ENCODE measurements at regions not wholly inside any gene's neighbourhood (a gene's known extent, or its start where the extent isn't known, plus 50 kb on each side); places are given as distances from the start of the nearest gene placed in this dataset.
A peak's percentile ranks its signal among the peaks of the same experiment; 100 is the strongest.

DNA sequence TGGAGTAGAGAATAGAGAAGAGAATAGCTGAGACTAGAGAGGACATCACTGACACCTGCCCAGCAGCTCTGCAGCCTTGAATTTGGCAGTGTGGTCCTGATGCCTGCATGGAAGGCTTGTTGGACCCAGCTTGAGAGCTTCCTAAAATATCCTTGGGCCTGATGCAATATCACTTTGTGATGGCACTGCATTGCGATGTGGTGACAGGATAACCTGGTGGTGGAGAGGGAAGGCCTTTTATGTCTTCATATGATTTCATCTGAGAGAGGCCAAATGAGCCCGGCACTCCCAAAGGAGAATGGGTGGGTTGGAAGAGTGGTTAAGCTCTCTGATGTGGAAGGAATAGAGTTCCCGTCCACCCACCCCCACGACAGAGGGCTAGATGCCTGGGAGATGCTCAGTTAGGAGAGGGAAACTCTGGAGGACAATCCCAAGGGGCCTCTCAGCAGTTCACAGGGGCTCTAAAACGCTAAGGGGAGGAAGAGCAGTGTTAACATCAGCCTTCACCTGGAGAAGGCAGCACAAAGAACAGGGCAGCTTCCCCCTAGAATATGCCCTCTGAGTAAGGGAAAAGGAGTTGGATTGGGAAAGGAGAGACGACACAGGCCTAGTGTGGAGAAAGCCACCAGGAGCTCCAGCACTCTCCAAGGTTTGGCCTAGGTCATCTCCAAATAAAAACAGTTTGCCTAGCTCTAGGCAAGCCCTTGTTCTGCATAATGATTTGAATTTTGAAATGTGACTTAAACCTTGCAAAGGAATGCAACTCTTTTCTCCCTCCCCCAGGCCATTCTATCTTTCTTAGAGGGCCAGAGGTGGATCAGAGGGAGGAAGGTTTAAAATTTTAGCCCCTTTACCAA, 99.8 kb upstream of the SSBP2 start:
- WGBS: 80% methylated on average over 6 of the region's 6 CpGs
- H3K27me3 ChIP-seq (ENCODE audit: control insufficient read depth in 4 of 4, insufficient read depth in 4 of 4, low read length in 3 of 4): no peaks in the 10 kb centered on the region
- H3K4me3 ChIP-seq (ENCODE audit: low read depth in 1 of 3, low read length in 3 of 3): peak overlapping the region in 1 of 3 donors; percentile 57
- TF ChIP-seq RAD21 (IDR thresholded peaks at IDR 0.05) (no peak), NR2F2 (IDR thresholded peaks at IDR 0.05) (no peak), EGR1 (IDR thresholded peaks at IDR 0.05; ENCODE audit: low read depth in 2 of 2) (no peak), TAF1 (conservative IDR thresholded peaks at IDR 0.05) (no peak), GABPA (IDR thresholded peaks at IDR 0.05 in 1 of 2, conservative IDR thresholded peaks at IDR 0.05 in 1 of 2) (no peak), FOXA1 (IDR thresholded peaks at IDR 0.05) (no peak), YY1 (IDR thresholded peaks at IDR 0.05) (no peak), JUND (IDR thresholded peaks at IDR 0.05) (no peak), HNF4A (conservative IDR thresholded peaks at IDR 0.05) (no peak), RXRA (IDR thresholded peaks at IDR 0.05) (no peak), SP1 (IDR thresholded peaks at IDR 0.05) (no peak), FOXA2 (IDR thresholded peaks at IDR 0.05) (no peak)
- TF ChIP-seq, protein P1, sequence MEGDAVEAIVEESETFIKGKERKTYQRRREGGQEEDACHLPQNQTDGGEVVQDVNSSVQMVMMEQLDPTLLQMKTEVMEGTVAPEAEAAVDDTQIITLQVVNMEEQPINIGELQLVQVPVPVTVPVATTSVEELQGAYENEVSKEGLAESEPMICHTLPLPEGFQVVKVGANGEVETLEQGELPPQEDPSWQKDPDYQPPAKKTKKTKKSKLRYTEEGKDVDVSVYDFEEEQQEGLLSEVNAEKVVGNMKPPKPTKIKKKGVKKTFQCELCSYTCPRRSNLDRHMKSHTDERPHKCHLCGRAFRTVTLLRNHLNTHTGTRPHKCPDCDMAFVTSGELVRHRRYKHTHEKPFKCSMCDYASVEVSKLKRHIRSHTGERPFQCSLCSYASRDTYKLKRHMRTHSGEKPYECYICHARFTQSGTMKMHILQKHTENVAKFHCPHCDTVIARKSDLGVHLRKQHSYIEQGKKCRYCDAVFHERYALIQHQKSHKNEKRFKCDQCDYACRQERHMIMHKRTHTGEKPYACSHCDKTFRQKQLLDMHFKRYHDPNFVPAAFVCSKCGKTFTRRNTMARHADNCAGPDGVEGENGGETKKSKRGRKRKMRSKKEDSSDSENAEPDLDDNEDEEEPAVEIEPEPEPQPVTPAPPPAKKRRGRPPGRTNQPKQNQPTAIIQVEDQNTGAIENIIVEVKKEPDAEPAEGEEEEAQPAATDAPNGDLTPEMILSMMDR (IDR thresholded peaks at IDR 0.05; ENCODE audit: low read depth, low read length, missing input control): no peak
- TF ChIP-seq, protein P2, sequence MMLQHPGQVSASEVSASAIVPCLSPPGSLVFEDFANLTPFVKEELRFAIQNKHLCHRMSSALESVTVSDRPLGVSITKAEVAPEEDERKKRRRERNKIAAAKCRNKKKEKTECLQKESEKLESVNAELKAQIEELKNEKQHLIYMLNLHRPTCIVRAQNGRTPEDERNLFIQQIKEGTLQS (IDR thresholded peaks at IDR 0.05): no peak
- TF ChIP-seq, protein P3, sequence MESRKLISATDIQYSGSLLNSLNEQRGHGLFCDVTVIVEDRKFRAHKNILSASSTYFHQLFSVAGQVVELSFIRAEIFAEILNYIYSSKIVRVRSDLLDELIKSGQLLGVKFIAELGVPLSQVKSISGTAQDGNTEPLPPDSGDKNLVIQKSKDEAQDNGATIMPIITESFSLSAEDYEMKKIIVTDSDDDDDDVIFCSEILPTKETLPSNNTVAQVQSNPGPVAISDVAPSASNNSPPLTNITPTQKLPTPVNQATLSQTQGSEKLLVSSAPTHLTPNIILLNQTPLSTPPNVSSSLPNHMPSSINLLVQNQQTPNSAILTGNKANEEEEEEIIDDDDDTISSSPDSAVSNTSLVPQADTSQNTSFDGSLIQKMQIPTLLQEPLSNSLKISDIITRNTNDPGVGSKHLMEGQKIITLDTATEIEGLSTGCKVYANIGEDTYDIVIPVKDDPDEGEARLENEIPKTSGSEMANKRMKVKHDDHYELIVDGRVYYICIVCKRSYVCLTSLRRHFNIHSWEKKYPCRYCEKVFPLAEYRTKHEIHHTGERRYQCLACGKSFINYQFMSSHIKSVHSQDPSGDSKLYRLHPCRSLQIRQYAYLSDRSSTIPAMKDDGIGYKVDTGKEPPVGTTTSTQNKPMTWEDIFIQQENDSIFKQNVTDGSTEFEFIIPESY (IDR thresholded peaks at IDR 0.05): no peak
- TF ChIP-seq, protein P4, sequence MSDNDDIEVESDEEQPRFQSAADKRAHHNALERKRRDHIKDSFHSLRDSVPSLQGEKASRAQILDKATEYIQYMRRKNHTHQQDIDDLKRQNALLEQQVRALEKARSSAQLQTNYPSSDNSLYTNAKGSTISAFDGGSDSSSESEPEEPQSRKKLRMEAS (IDR thresholded peaks at IDR 0.05): no peak
- no peak for DNase-seq (ENCODE audit: low spot score)
- H3K9ac ChIP-seq (ENCODE audit: low read depth in 1 of 2, low read length in 2 of 2): no peak overlapping the region
- H3K27ac ChIP-seq (ENCODE audit: low read depth in 1 of 2, low read length in 2 of 2): peak overlapping the region in 1 of 2 donors; percentile 86
- H3K4me1 ChIP-seq (ENCODE audit: control insufficient read depth in 4 of 4, insufficient read depth in 4 of 4, low read length in 3 of 4): peaks cover 0 to 19% (median 13%) of the 10 kb centered on the region in 4 donors
- H3K9me3 ChIP-seq (ENCODE audit: control insufficient read depth in 4 of 4, low read length in 3 of 4): no peaks in the 10 kb centered on the region
- no peaks in the 10 kb centered on the region for H3K36me3 ChIP-seq (ENCODE audit: control insufficient read depth in 4 of 4, insufficient read depth in 3 of 4, low read depth in 1 of 4, low read length in 3 of 4)

DNA sequence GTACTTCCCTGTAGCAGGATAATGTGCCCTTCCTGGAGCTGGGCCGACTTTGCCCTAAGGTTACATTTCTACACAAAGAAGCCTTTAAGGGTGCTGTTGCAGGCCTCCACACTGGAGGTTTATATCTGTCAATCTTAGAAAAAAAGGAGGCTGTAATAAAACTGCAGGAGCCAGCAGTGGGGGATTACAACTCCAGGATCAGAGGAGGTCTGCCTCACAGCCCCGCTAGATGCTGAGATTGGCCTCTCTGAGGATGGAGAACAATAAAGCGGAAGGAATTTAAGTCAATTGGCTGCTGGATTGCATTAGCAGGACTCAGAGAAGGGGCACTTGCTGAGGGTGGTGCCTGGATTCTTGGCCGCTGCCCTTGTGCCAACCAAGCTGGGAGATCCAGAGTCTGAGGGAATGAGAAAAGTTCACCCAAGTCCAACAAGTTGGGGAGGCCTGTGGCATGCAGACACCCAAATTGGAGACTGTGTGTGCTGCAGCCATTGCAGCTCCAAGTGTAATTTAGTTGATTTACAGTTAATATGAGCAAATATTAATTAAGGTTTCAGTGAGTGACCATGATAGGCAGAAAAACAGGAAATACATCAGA, 99.0 kb upstream of the SSBP2 start:
- DNase-seq (ENCODE audit: low spot score): no peak
- TF ChIP-seq HNF4G (IDR thresholded peaks at IDR 0.05) (no peak), GABPA (IDR thresholded peaks at IDR 0.05 in 1 of 2, conservative IDR thresholded peaks at IDR 0.05 in 1 of 2) (no peak), FOXA1 (IDR thresholded peaks at IDR 0.05) (no peak), NR2F2 (IDR thresholded peaks at IDR 0.05) (no peak), HNF4A (conservative IDR thresholded peaks at IDR 0.05) (no peak), SP1 (IDR thresholded peaks at IDR 0.05) (no peak), FOXA2 (IDR thresholded peaks at IDR 0.05) (no peak)
- TF ChIP-seq, protein P4 (IDR thresholded peaks at IDR 0.05): no peak
- TF ChIP-seq, protein P5, sequence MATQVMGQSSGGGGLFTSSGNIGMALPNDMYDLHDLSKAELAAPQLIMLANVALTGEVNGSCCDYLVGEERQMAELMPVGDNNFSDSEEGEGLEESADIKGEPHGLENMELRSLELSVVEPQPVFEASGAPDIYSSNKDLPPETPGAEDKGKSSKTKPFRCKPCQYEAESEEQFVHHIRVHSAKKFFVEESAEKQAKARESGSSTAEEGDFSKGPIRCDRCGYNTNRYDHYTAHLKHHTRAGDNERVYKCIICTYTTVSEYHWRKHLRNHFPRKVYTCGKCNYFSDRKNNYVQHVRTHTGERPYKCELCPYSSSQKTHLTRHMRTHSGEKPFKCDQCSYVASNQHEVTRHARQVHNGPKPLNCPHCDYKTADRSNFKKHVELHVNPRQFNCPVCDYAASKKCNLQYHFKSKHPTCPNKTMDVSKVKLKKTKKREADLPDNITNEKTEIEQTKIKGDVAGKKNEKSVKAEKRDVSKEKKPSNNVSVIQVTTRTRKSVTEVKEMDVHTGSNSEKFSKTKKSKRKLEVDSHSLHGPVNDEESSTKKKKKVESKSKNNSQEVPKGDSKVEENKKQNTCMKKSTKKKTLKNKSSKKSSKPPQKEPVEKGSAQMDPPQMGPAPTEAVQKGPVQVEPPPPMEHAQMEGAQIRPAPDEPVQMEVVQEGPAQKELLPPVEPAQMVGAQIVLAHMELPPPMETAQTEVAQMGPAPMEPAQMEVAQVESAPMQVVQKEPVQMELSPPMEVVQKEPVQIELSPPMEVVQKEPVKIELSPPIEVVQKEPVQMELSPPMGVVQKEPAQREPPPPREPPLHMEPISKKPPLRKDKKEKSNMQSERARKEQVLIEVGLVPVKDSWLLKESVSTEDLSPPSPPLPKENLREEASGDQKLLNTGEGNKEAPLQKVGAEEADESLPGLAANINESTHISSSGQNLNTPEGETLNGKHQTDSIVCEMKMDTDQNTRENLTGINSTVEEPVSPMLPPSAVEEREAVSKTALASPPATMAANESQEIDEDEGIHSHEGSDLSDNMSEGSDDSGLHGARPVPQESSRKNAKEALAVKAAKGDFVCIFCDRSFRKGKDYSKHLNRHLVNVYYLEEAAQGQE (IDR thresholded peaks at IDR 0.05): no peak
- TF ChIP-seq, protein P1 (IDR thresholded peaks at IDR 0.05; ENCODE audit: low read depth, low read length, missing input control): no peak
- H3K9ac ChIP-seq (ENCODE audit: low read depth in 1 of 2, low read length in 2 of 2): no peak overlapping the region
- H3K9me3 ChIP-seq (ENCODE audit: control insufficient read depth in 4 of 4, low read length in 3 of 4): no peaks in the 10 kb centered on the region
- WGBS: 91% methylated on average over 4 of the region's 4 CpGs
- H3K4me3 ChIP-seq (ENCODE audit: low read depth in 1 of 3, low read length in 3 of 3): no peak overlapping the region
- H3K27ac ChIP-seq (ENCODE audit: low read depth in 1 of 2, low read length in 2 of 2): no peak overlapping the region
- H3K27me3 ChIP-seq (ENCODE audit: control insufficient read depth in 4 of 4, insufficient read depth in 4 of 4, low read length in 3 of 4): no peaks in the 10 kb centered on the region
- H3K4me1 ChIP-seq (ENCODE audit: control insufficient read depth in 4 of 4, insufficient read depth in 4 of 4, low read length in 3 of 4): peaks cover 0 to 19% (median 13%) of the 10 kb centered on the region in 4 donors
- no peaks in the 10 kb centered on the region for H3K36me3 ChIP-seq (ENCODE audit: control insufficient read depth in 4 of 4, insufficient read depth in 3 of 4, low read depth in 1 of 4, low read length in 3 of 4)
